B cell (primary cell): ENCODE measurements at regions not wholly inside any gene's neighbourhood (a gene's known extent, or its start where the extent isn't known, plus 50 kb on each side); places are given as distances from the start of the nearest gene placed in this dataset.

ENCODE experiments used
- CTCF ChIP-seq: fragments of 200-600 bp; IDR thresholded peaks from one replicate; pipeline ENCODE4 v1.8.0; 2022; ENCODE audit warnings: antibody characterized with exemption, mild to moderate bottlenecking
- EZH2 ChIP-seq: IDR thresholded peaks from 2 replicates; pipeline ENCODE4 v1.6.1; 2012; ENCODE audit warnings: borderline replicate concordance, low read depth, mild to moderate bottlenecking, moderate library complexity, low read length; ENCODE audit not compliant: insufficient read depth, poor library complexity, severe bottlenecking

DNA sequence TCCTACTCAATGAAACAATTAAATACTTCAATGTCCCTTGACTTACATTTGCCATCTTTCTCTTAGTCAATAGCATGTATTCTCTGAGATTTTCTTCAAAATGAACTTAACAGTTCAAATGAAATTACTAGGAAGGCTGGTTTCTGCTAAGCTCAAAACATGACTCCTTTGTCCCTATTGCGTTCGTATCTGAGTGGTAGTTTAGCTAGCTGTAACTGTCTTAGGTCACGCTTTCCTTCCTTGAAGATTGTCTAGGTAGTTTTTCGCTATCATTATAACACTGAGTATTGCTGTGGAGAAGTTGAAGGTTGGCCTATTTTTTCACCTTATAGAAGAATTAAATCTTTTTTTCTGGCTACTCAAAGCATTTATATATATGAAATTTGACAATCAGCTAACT lies 1535.2 kb downstream of the PLA2G4A start:
- TF ChIP-seq CTCF (no peak), EZH2 (no peak)
